Esophagus muscularis mucosa (tissue), 4 donors: ENCODE measurements at regions not wholly inside any gene's neighbourhood (a gene's known extent, or its start where the extent isn't known, plus 50 kb on each side); places are given as distances from the start of the nearest gene placed in this dataset.

Experiments
- EP300 ChIP-seq: sonication (generic); formaldehyde crosslinking; IDR thresholded peaks from one replicate; pipeline ENCODE4 v1.6.1; 2017; ENCODE audit warnings: antibody characterized with exemption
- POLR2A ChIP-seq: fragments of 450-650 bp; IDR thresholded peaks from one replicate; pipeline ENCODE4 v1.6.1; 2017; ENCODE audit warnings: antibody characterized with exemption, moderate library complexity, mild to moderate bottlenecking, low read depth
- POLR2AphosphoS5 ChIP-seq, 2 donors: sonication (generic); formaldehyde crosslinking; IDR thresholded peaks; one replicate each; pipeline ENCODE4 v1.6.1; 2017; ENCODE audit warnings: antibody characterized with exemption in 2 of 2
- TF ChIP-seq, protein P1 (sequence below), 3 experiments: fragments of 200-600 bp in 2 of 3; fragments of 450-650 bp in 1 of 3; sonication (generic) in 2 of 3; IDR thresholded peaks; one replicate each; pipeline ENCODE4 v1.5.1; 2017 to 2019; ENCODE audit warnings: antibody characterized with exemption in 3 of 3, mild to moderate bottlenecking in 2 of 3, moderate library complexity in 1 of 3

DNA sequence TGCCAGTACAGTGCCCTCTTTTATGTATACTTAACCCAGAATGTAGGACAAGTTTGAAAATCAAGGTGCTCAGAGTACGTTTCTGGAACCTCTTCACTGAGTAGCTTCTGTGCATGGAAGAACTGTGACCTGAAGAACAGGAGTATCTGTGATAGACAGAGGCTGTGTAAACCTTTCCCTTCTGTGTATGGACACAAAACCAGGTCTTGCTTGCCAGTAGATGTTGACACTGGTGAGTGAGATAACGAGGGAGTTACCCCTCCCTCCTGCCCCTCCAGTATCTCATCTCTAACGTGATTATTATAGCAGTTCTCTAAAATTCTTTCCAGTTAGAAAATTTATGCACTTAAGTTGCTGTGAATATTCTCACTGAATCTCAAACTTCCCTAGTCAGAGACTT lies 170.8 kb downstream of the RPL10L start:
- TF ChIP-seq, protein P1, sequence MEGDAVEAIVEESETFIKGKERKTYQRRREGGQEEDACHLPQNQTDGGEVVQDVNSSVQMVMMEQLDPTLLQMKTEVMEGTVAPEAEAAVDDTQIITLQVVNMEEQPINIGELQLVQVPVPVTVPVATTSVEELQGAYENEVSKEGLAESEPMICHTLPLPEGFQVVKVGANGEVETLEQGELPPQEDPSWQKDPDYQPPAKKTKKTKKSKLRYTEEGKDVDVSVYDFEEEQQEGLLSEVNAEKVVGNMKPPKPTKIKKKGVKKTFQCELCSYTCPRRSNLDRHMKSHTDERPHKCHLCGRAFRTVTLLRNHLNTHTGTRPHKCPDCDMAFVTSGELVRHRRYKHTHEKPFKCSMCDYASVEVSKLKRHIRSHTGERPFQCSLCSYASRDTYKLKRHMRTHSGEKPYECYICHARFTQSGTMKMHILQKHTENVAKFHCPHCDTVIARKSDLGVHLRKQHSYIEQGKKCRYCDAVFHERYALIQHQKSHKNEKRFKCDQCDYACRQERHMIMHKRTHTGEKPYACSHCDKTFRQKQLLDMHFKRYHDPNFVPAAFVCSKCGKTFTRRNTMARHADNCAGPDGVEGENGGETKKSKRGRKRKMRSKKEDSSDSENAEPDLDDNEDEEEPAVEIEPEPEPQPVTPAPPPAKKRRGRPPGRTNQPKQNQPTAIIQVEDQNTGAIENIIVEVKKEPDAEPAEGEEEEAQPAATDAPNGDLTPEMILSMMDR (IDR thresholded peaks at IDR 0.05): no peak
- TF ChIP-seq EP300: no peak
- no peak for TF ChIP-seq POLR2A
- no peak for TF ChIP-seq POLR2AphosphoS5 (IDR thresholded peaks at IDR 0.05)
